ENCODE measurements at regions not wholly inside any gene's neighbourhood (a gene's known extent, or its start where the extent isn't known, plus 50 kb on each side); places are given as distances from the start of the nearest gene placed in this dataset.

GRCh38 chr13:73765651-73766384 is 368.4 kb downstream of the KLF12 start:
- Histone ChIP-seq H3K4me1 (peaks cover 4% of the 10 kb centered on the region), H3K36me3 (no peaks in the 10 kb centered on the region), H3K27me3 (no peaks in the 10 kb centered on the region), H3K9me3 (no peaks in the 10 kb centered on the region), H3K4me3 (no peak overlapping the region), H3K9ac (ENCODE audit: low read depth in 2 of 2, low read length in 2 of 2) (no peak overlapping the region), H3K27ac (peak overlapping the region; percentile 45)
- TF ChIP-seq CTCF (IDR thresholded peaks at IDR 0.05), result no peak
- intact Hi-C loops (cut with DNase I), result loop anchor here (10.0 kb wide), 1 partner anchor 369 kb away; the partner anchor contains the start of gene KLF12
- peak; percentile 91 for DNase-seq

GRCh38 chr13:73759434-73759833 is 374.8 kb downstream of the KLF12 start:
- no peak for DNase-seq
- no peaks in the 10 kb centered on the region for H3K36me3 ChIP-seq
- intact Hi-C loops (cut with DNase I), result loop anchor here (5.0 to 10.0 kb wide), 2 partner anchors 75 to 528 kb away; no protein-coding TSS in a partner anchor

GRCh38 chr13:73757481-73758233 is 376.5 kb downstream of the KLF12 start:
- Histone ChIP-seq H3K4me1 (no peaks in the 10 kb centered on the region), H3K9ac (ENCODE audit: low read depth in 2 of 2, low read length in 2 of 2) (no peak overlapping the region), H3K27ac (no peak overlapping the region), H3K27me3 (no peaks in the 10 kb centered on the region), H3K9me3 (no peaks in the 10 kb centered on the region), H3K36me3 (no peaks in the 10 kb centered on the region), H3K4me3 (no peak overlapping the region)
- no peak for TF ChIP-seq CTCF (IDR thresholded peaks at IDR 0.05)
- DNase-seq, result no peak
- intact Hi-C loops (cut with DNase I), result loop anchor here (5.0 to 10.0 kb wide), 2 partner anchors 77 to 530 kb away; no protein-coding TSS in a partner anchor

More at GRCh38 chr13:73759434-73759833, 374.8 kb downstream of the KLF12 start:
- Histone ChIP-seq H3K9me3 (no peaks in the 10 kb centered on the region), H3K4me1 (no peaks in the 10 kb centered on the region), H3K9ac (ENCODE audit: low read depth in 2 of 2, low read length in 2 of 2) (no peak overlapping the region), H3K27me3 (no peaks in the 10 kb centered on the region), H3K4me3 (no peak overlapping the region), H3K27ac (no peak overlapping the region)
- no peak for TF ChIP-seq CTCF (IDR thresholded peaks at IDR 0.05)

GRCh38 chr13:73754727-73755292 is 379.4 kb downstream of the KLF12 start:
- H3K36me3 ChIP-seq, result no peaks in the 10 kb centered on the region
- H3K27me3 ChIP-seq, result no peaks in the 10 kb centered on the region
- TF ChIP-seq CTCF (IDR thresholded peaks at IDR 0.05), result peak; percentile 54
- no peak overlapping the region for H3K9ac ChIP-seq (ENCODE audit: low read depth in 2 of 2, low read length in 2 of 2)
- peak; percentile 69 for DNase-seq
- intact Hi-C loops (cut with DNase I), result loop anchor here (5.0 to 10.0 kb wide), 3 partner anchors 80 to 1467 kb away; no protein-coding TSS in a partner anchor
- no peak overlapping the region for H3K27ac ChIP-seq
- H3K4me3 ChIP-seq, result no peak overlapping the region
- H3K9me3 ChIP-seq, result no peaks in the 10 kb centered on the region
- no peaks in the 10 kb centered on the region for H3K4me1 ChIP-seq

GRCh38 chr13:73754241-73754640 is 380.0 kb downstream of the KLF12 start:
- Histone ChIP-seq H3K9ac (ENCODE audit: low read depth in 2 of 2, low read length in 2 of 2) (no peak overlapping the region), H3K9me3 (no peaks in the 10 kb centered on the region), H3K4me3 (no peak overlapping the region), H3K27ac (no peak overlapping the region), H3K4me1 (no peaks in the 10 kb centered on the region), H3K36me3 (no peaks in the 10 kb centered on the region), H3K27me3 (no peaks in the 10 kb centered on the region)
- DNase-seq, result no peak
- TF ChIP-seq CTCF (IDR thresholded peaks at IDR 0.05), result no peak
- intact Hi-C loops (cut with DNase I), result loop anchor here (5.0 to 10.0 kb wide), 2 partner anchors 81 to 1468 kb away; no protein-coding TSS in a partner anchor

Data from colonic mucosa (tissue), 4 donors.